Endothelial cell of umbilical vein (primary cell): ENCODE measurements at regions not wholly inside any gene's neighbourhood (a gene's known extent, or its start where the extent isn't known, plus 50 kb on each side); places are given as distances from the start of the nearest gene placed in this dataset.

Source experiments
- CTCF ChIP-seq, 2 donors: IDR thresholded peaks; 1 replicate in 1 of 2; 2 replicates in 1 of 2; pipeline ENCODE4 v1.5.1; 2011; ENCODE audit warnings: low read length in 2 of 2, mild to moderate bottlenecking in 2 of 2, moderate library complexity in 2 of 2, control low read depth in 1 of 2, inconsistent platforms in 1 of 2, low read depth in 1 of 2; ENCODE audit not compliant: insufficient read depth in 1 of 2; ENCODE audit errors: extremely low read depth in 1 of 2
- EZH2 ChIP-seq: IDR thresholded peaks from 2 replicates; pipeline ENCODE4 v1.6.1; 2012; ENCODE audit warnings: borderline replicate concordance, low read depth, mild to moderate bottlenecking, moderate library complexity, low read length, inconsistent platforms; ENCODE audit not compliant: severe bottlenecking
- FOS ChIP-seq: IDR thresholded peaks from 2 replicates; pipeline ENCODE4 v1.6.1; 2011; ENCODE audit warnings: mild to moderate bottlenecking, low read length, moderate library complexity, borderline replicate concordance; ENCODE audit not compliant: insufficient read depth
- GATA2 ChIP-seq: IDR thresholded peaks from 2 replicates; pipeline ENCODE4 v1.7.0; 2011; ENCODE audit warnings: low read depth, mild to moderate bottlenecking, moderate library complexity, mixed read lengths, low read length; ENCODE audit not compliant: insufficient read length, insufficient read depth
- POLR2A ChIP-seq: IDR thresholded peaks from 2 replicates; pipeline ENCODE4 v1.6.1; 2012; ENCODE audit warnings: low read depth, mild to moderate bottlenecking, control low read depth, low read length
- POLR2AphosphoS5 ChIP-seq: IDR thresholded peaks from 2 replicates; pipeline ENCODE4 v1.6.1; 2012; ENCODE audit warnings: low read depth, mild to moderate bottlenecking, control low read depth, low read length, moderate library complexity; ENCODE audit not compliant: insufficient read depth

- no peak for TF ChIP-seq POLR2A
- TF ChIP-seq CTCF (IDR thresholded peaks at IDR 0.05; ENCODE audit: extremely low read depth in 1 of 2, insufficient read depth in 1 of 2, low read depth in 1 of 2, low read length in 2 of 2), result no peak
- TF ChIP-seq POLR2AphosphoS5, result no peak
- TF ChIP-seq GATA2, result no peak
- TF ChIP-seq EZH2, result no peak
- no peak for TF ChIP-seq FOS
These were observed 113.4 kb upstream of the ATP1A1 start for GRCh38 chr1:116259663-116260062.
